Endothelial cell (in vitro differentiated cells): ENCODE measurements at regions not wholly inside any gene's neighbourhood (a gene's known extent, or its start where the extent isn't known, plus 50 kb on each side); places are given as distances from the start of the nearest gene placed in this dataset.
A peak's percentile ranks its signal among the peaks of the same experiment; 100 is the strongest.

Experiments used
- DNase-seq: peaks from one replicate; pipeline ENCODE4 v3.0.0; 2021; ENCODE audit warnings: low spot score
- H3K27ac Mint-ChIP-seq: one replicate; pipeline ENCODE4 v1.8.0; 2021; ENCODE audit warnings: mixed read lengths, inconsistent platforms; ENCODE audit not compliant: unreplicated experiment
- H3K27me3 Mint-ChIP-seq: one replicate; pipeline ENCODE4 v1.8.0; 2021; ENCODE audit warnings: mild to moderate bottlenecking, moderate library complexity, mixed read lengths, inconsistent platforms; ENCODE audit not compliant: unreplicated experiment
- H3K36me3 Mint-ChIP-seq: one replicate; pipeline ENCODE4 v1.8.0; 2021; ENCODE audit warnings: mild to moderate bottlenecking, low read depth, mixed read lengths, inconsistent platforms; ENCODE audit not compliant: unreplicated experiment
- H3K4me1 Mint-ChIP-seq: one replicate; pipeline ENCODE4 v1.8.0; 2021; ENCODE audit warnings: mild to moderate bottlenecking, mixed read lengths, inconsistent platforms; ENCODE audit not compliant: unreplicated experiment
- H3K4me3 Mint-ChIP-seq: one replicate; pipeline ENCODE4 v1.8.0; 2021; ENCODE audit warnings: mild to moderate bottlenecking, mixed read lengths, inconsistent platforms; ENCODE audit not compliant: unreplicated experiment
- H3K9me3 Mint-ChIP-seq: one replicate; pipeline ENCODE4 v1.8.0; 2021; ENCODE audit warnings: mixed read lengths, inconsistent platforms; ENCODE audit not compliant: unreplicated experiment
- CTCF ChIP-seq: fragments of 200-600 bp; sonication (generic); IDR thresholded peaks from one replicate; pipeline ENCODE4 v1.5.0; 2021; ENCODE audit warnings: antibody characterized with exemption; ENCODE audit not compliant: unreplicated experiment

DNA sequence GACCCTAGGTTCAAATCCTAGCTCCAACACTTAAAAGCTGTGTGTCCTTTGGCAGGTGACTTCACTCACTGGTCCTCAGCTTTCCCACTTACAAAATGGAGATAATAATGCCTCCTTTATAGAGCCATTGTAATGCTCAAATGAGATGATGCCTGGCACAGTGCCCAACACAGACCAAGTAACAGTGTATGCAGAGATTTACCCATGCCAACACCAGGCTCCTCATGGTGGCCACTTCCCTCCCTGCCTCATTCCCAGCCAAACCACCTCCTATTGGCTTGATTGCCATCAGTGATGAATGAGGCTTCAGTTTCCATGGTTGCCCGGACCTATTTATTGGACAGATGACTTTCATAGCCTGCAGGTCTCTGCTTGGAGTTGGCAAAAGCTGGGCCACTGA, 469.4 kb downstream of the CDK5RAP2 start:
- Mint-ChIP-seq H3K27me3 (no peaks in the 10 kb centered on the region), H3K36me3 (no peaks in the 10 kb centered on the region), H3K9me3 (no peaks in the 10 kb centered on the region)

GRCh38 chr9:120109242-120109641, 470.7 kb downstream of the CDK5RAP2 start:
- H3K9me3 Mint-ChIP-seq = no peaks in the 10 kb centered on the region
- DNase-seq = peak; percentile 47

More for the DNA sequence above, 469.4 kb downstream of the CDK5RAP2 start:
- Mint-ChIP-seq H3K4me1 (no peaks in the 10 kb centered on the region), H3K27ac (no peak overlapping the region), H3K4me3 (no peak overlapping the region)
- TF ChIP-seq CTCF = no peak
- no peak for DNase-seq

GRCh38 chr9:120107138-120107537, 472.8 kb downstream of the CDK5RAP2 start:
- no peaks in the 10 kb centered on the region for H3K9me3 Mint-ChIP-seq
- no peak for TF ChIP-seq CTCF
- peaks cover 4% of the 10 kb centered on the region for H3K27me3 Mint-ChIP-seq
- no peak overlapping the region for H3K4me3 Mint-ChIP-seq
- no peaks in the 10 kb centered on the region for H3K4me1 Mint-ChIP-seq
- H3K36me3 Mint-ChIP-seq = no peaks in the 10 kb centered on the region
- no peak overlapping the region for H3K27ac Mint-ChIP-seq
- DNase-seq = no peak

More at GRCh38 chr9:120109242-120109641, 470.7 kb downstream of the CDK5RAP2 start:
- Mint-ChIP-seq H3K4me1 (no peaks in the 10 kb centered on the region), H3K36me3 (no peaks in the 10 kb centered on the region), H3K27me3 (no peaks in the 10 kb centered on the region), H3K4me3 (no peak overlapping the region), H3K27ac (no peak overlapping the region)
- no peak for TF ChIP-seq CTCF

DNA sequence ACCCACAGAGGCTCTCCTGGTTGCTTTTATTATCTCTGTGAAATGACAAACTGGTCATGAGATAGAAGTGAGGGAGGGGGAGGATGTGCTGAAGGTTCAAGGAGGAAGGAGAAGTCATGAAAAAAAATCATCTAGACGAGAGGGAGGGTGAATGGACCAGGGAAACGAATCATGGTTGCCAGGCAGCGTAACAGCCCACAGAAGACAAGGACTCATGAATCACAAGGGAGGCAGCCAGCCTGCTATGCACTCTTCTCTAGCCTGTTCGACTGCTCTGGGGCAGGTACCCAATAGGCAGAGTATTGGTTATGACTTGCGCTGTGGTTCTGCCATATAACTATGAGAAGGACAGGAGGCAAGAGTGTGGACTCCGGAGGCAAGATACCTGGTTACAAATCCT, 475.2 kb downstream of the CDK5RAP2 start:
- no peak overlapping the region for H3K4me3 Mint-ChIP-seq
- no peak for TF ChIP-seq CTCF
- no peak for DNase-seq
- H3K27me3 Mint-ChIP-seq = peaks cover 4% of the 10 kb centered on the region
- no peak overlapping the region for H3K27ac Mint-ChIP-seq
- H3K9me3 Mint-ChIP-seq = no peaks in the 10 kb centered on the region
- H3K4me1 Mint-ChIP-seq = no peaks in the 10 kb centered on the region
- no peaks in the 10 kb centered on the region for H3K36me3 Mint-ChIP-seq

DNA sequence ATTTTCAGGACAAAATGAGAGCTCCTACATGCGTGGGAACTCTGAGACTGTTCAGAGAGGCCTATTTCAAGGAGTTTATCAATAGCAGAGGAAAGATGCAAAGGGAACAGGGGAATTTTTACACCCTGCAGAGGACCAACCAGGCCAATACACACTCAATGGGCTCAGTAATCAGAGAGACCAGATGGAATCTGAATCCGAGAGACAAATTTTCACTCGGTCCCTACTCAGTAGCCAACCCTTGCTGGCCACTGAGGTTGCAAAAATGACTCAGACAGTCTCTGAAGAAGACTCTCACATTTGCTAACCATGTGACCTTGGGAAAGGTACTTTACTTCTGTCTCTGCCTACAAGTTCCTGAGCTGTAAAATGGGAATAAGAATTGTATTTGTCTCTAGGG, 479.4 kb downstream of the CDK5RAP2 start:
- H3K27ac Mint-ChIP-seq = no peak overlapping the region
- no peaks in the 10 kb centered on the region for H3K36me3 Mint-ChIP-seq
- no peak overlapping the region for H3K4me3 Mint-ChIP-seq
- no peaks in the 10 kb centered on the region for H3K9me3 Mint-ChIP-seq
- no peak for TF ChIP-seq CTCF
- H3K27me3 Mint-ChIP-seq = peaks cover 4% of the 10 kb centered on the region
- no peaks in the 10 kb centered on the region for H3K4me1 Mint-ChIP-seq
- DNase-seq = no peak
